ENCODE measurements at regions not wholly inside any gene's neighbourhood (a gene's known extent, or its start where the extent isn't known, plus 50 kb on each side); places are given as distances from the start of the nearest gene placed in this dataset.

GRCh38 chr4:96649536-96649935, 809.6 kb downstream of the PDHA2 start:
- in situ Hi-C loops (cut with HindIII; ENCODE audit: low sequenced_read_pairs), result no loop called here

- in situ Hi-C loops (cut with HindIII; ENCODE audit: low sequenced_read_pairs), result no loop called here
Observed at GRCh38 chr4:96652158-96652557, 812.3 kb downstream of the PDHA2 start.

- in situ Hi-C loops (cut with HindIII; ENCODE audit: low sequenced_read_pairs), result no loop called here
Observed at GRCh38 chr4:96652821-96653220, 812.9 kb downstream of the PDHA2 start.

GRCh38 chr4:96654045-96654444, 814.2 kb downstream of the PDHA2 start:
- in situ Hi-C loops (cut with HindIII; ENCODE audit: low sequenced_read_pairs), result no loop called here

GRCh38 chr4:96670381-96670780, 830.5 kb downstream of the PDHA2 start:
- in situ Hi-C loops (cut with HindIII; ENCODE audit: low sequenced_read_pairs), result no loop called here

GRCh38 chr4:96675416-96675815, 835.5 kb downstream of the PDHA2 start:
- in situ Hi-C loops (cut with HindIII; ENCODE audit: low sequenced_read_pairs), result no loop called here

GRCh38 chr4:96675896-96676295, 836.0 kb downstream of the PDHA2 start:
- in situ Hi-C loops (cut with HindIII; ENCODE audit: low sequenced_read_pairs), result no loop called here

GRCh38 chr4:96676754-96677435, 837.0 kb downstream of the PDHA2 start:
- in situ Hi-C loops (cut with HindIII; ENCODE audit: low sequenced_read_pairs), result no loop called here

- in situ Hi-C loops (cut with HindIII; ENCODE audit: low sequenced_read_pairs), result no loop called here
Observed at GRCh38 chr4:96677499-96677898, 837.6 kb downstream of the PDHA2 start.

- in situ Hi-C loops (cut with HindIII; ENCODE audit: low sequenced_read_pairs), result no loop called here
Observed at GRCh38 chr4:96681218-96681617, 841.3 kb downstream of the PDHA2 start.

- in situ Hi-C loops (cut with HindIII; ENCODE audit: low sequenced_read_pairs), result no loop called here
Observed at GRCh38 chr4:96685691-96686090, 845.8 kb downstream of the PDHA2 start.

- in situ Hi-C loops (cut with HindIII; ENCODE audit: low sequenced_read_pairs), result no loop called here
Observed at GRCh38 chr4:96691521-96691920, 851.6 kb downstream of the PDHA2 start.

GRCh38 chr4:96698831-96699230, 858.9 kb downstream of the PDHA2 start:
- in situ Hi-C loops (cut with HindIII; ENCODE audit: low sequenced_read_pairs), result no loop called here

- in situ Hi-C loops (cut with HindIII; ENCODE audit: low sequenced_read_pairs), result no loop called here
Observed at GRCh38 chr4:96703265-96703664, 863.4 kb downstream of the PDHA2 start.

GRCh38 chr4:96708766-96709165, 868.9 kb downstream of the PDHA2 start:
- in situ Hi-C loops (cut with HindIII; ENCODE audit: low sequenced_read_pairs), result no loop called here

- in situ Hi-C loops (cut with HindIII; ENCODE audit: low sequenced_read_pairs), result no loop called here
Observed at GRCh38 chr4:96713271-96713850, 873.5 kb downstream of the PDHA2 start.

- in situ Hi-C loops (cut with HindIII; ENCODE audit: low sequenced_read_pairs), result no loop called here
Observed at GRCh38 chr4:96729641-96730040, 889.7 kb downstream of the PDHA2 start.

- in situ Hi-C loops (cut with HindIII; ENCODE audit: low sequenced_read_pairs), result no loop called here
Observed at GRCh38 chr4:96730432-96730831, 890.5 kb downstream of the PDHA2 start.

GRCh38 chr4:96736352-96736889, 896.5 kb downstream of the PDHA2 start:
- in situ Hi-C loops (cut with HindIII; ENCODE audit: low sequenced_read_pairs), result no loop called here

- in situ Hi-C loops (cut with HindIII; ENCODE audit: low sequenced_read_pairs), result no loop called here
Observed at GRCh38 chr4:96739101-96739500, 899.2 kb downstream of the PDHA2 start.

- in situ Hi-C loops (cut with HindIII; ENCODE audit: low sequenced_read_pairs), result no loop called here
Observed at GRCh38 chr4:96742332-96743014, 902.6 kb downstream of the PDHA2 start.

GRCh38 chr4:96744676-96745075, 904.8 kb downstream of the PDHA2 start:
- in situ Hi-C loops (cut with HindIII; ENCODE audit: low sequenced_read_pairs), result no loop called here
